ENCODE measurements at regions not wholly inside any gene's neighbourhood (a gene's known extent, or its start where the extent isn't known, plus 50 kb on each side); places are given as distances from the start of the nearest gene placed in this dataset.

DNA sequence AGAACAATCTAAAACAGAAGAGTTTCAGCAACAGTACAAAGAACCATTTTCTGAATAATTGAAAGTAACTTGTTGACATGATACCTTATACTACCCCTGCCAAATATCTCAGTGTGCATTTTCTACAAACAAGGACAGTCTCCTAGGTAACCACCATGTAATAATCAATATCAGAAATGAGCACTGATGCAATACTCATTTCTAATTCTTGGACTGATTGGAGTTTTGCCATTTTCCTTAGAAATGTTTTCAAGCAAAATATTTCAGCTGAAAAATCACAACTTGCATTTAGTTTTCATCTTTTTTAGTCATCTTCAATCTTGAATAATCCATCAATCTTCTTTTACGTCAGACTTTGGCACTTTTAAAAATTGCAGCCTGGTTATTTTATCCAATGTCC lies 420.2 kb downstream of the CDC14C start:
- no peak overlapping the region for H3K4me3 ChIP-seq
- intact Hi-C loops (cut with DNase I), result no loop called here
- H3K27ac ChIP-seq, result no peak overlapping the region
- TF ChIP-seq, protein P1, sequence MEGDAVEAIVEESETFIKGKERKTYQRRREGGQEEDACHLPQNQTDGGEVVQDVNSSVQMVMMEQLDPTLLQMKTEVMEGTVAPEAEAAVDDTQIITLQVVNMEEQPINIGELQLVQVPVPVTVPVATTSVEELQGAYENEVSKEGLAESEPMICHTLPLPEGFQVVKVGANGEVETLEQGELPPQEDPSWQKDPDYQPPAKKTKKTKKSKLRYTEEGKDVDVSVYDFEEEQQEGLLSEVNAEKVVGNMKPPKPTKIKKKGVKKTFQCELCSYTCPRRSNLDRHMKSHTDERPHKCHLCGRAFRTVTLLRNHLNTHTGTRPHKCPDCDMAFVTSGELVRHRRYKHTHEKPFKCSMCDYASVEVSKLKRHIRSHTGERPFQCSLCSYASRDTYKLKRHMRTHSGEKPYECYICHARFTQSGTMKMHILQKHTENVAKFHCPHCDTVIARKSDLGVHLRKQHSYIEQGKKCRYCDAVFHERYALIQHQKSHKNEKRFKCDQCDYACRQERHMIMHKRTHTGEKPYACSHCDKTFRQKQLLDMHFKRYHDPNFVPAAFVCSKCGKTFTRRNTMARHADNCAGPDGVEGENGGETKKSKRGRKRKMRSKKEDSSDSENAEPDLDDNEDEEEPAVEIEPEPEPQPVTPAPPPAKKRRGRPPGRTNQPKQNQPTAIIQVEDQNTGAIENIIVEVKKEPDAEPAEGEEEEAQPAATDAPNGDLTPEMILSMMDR (IDR thresholded peaks at IDR 0.05), result no peak
- DNase-seq, result no peak
- ATAC-seq, result no peak
- no peaks in the 10 kb centered on the region for H3K36me3 ChIP-seq
- no peaks in the 10 kb centered on the region for H3K4me1 ChIP-seq
- H3K27me3 ChIP-seq, result no peaks in the 10 kb centered on the region
- no peaks in the 10 kb centered on the region for H3K9me3 ChIP-seq

DNA sequence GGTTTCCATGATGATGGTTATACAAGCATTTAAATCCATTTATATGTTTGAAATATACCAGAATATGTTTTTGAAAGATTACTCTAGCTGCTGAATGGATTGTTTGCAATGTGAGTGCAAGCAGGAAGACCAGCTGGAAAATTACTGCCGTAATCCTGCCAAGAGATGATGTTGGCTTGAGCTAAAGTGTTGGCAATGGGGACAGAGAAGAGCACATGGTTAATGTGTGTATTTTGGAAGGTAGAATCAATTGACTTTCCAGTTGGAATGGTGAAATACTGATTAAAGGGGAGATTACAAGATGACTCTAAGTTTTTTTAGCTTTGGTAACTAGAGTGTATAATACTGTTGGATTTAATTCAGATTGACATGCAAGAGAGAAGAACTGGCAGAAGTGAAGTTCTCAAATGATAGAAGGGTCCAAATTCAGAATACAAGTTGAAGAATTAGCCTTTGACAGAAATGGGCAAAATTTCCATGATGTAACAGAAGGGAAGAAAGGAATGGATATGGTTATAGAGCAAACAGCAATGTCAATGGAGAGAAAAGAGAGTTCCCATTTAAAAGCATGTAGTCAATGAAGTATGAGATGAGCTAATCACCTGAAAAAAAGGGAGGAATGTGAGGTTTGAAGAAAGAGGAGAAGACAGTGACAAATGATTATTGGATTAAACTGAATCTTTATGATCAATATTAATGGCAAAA lies 422.0 kb downstream of the CDC14C start:
- TF ChIP-seq, protein P1 (IDR thresholded peaks at IDR 0.05), result no peak
- ATAC-seq (no peak), DNase-seq (no peak)
- Histone ChIP-seq H3K36me3 (no peaks in the 10 kb centered on the region), H3K27me3 (no peaks in the 10 kb centered on the region), H3K27ac (no peak overlapping the region), H3K4me1 (no peaks in the 10 kb centered on the region), H3K9me3 (no peaks in the 10 kb centered on the region), H3K4me3 (no peak overlapping the region)
- intact Hi-C loops (cut with DNase I), result no loop called here

DNA sequence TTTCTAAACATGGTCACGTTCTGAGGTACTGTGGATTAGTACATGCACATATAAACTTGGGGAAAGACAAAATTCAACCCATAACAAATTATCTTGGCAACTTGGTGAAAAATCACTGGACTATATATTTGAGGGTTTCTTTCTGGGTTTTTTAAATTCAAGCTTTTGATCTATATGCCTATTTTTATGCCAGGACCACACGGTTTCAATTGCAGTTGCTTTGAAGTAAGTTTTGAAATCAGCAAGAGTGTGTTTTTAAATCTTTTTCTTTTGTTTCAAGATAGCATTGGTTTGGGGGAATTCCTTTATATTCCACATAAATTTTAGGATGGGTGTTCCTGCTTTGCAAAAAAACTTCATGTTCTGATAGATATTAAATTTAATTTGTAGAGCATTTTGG lies 406.4 kb upstream of the VWC2 start:
- TF ChIP-seq, protein P1 (IDR thresholded peaks at IDR 0.05), result no peak
- intact Hi-C loops (cut with DNase I), result no loop called here
- H3K36me3 ChIP-seq, result no peaks in the 10 kb centered on the region
- no peaks in the 10 kb centered on the region for H3K4me1 ChIP-seq
- DNase-seq (no peak), ATAC-seq (no peak)
- no peak overlapping the region for H3K27ac ChIP-seq
- no peak overlapping the region for H3K4me3 ChIP-seq
- H3K27me3 ChIP-seq, result no peaks in the 10 kb centered on the region
- peaks cover 4% of the 10 kb centered on the region for H3K9me3 ChIP-seq

DNA sequence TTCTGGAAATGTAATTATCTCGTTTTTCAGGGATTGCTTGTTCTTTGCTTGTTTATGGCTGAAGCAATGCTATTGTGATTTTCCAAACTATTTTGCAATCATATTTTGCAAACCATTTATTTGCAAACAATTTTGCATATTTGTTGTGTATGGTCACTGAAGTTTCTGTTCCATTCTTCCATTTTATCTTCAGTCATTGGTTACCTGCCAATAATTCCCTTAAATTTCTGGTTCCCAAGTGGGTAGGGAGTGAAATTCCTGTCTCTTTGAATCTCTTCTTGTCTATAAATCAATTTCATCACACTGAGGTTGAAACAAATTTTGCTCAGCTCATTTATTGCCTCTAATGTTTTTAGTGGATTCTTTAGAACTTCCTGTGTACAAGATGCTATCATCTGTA lies 401.7 kb upstream of the VWC2 start:
- H3K27ac ChIP-seq, result no peak overlapping the region
- no peaks in the 10 kb centered on the region for H3K36me3 ChIP-seq
- no peak overlapping the region for H3K4me3 ChIP-seq
- intact Hi-C loops (cut with DNase I), result no loop called here
- TF ChIP-seq, protein P1 (IDR thresholded peaks at IDR 0.05), result no peak
- DNase-seq (no peak), ATAC-seq (no peak)
- no peaks in the 10 kb centered on the region for H3K9me3 ChIP-seq
- no peaks in the 10 kb centered on the region for H3K27me3 ChIP-seq
- no peaks in the 10 kb centered on the region for H3K4me1 ChIP-seq

DNA sequence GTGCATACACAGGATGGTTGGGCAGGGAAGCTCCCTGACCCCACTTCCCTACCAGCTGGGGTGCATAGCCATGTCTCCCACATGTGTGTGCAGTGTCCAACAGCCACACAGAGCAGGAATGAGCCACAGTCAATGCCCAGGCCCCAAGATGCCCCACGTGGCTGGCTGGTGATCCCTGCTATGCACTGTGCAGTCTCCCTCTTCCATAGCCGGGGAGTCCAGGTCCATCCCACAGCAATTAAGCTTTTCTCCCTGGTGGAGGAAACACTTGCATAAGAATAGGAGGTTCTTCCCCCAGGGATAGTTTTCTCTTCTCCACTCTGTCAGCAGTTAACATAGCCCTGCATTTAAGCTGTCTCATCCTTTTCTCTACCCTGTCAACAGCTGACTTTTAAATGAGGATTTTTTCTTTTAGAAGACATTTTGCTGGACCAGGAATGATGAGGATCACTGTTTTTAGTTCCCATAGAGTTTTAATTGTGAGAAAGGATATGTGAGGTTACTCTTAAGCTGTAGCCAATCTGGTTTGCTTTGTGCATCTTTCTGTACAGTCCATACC lies 396.5 kb upstream of the VWC2 start:
- DNase-seq (no peak), ATAC-seq (peak; percentile 28)
- no peaks in the 10 kb centered on the region for H3K27me3 ChIP-seq
- TF ChIP-seq, protein P1 (IDR thresholded peaks at IDR 0.05), result no peak
- H3K36me3 ChIP-seq, result no peaks in the 10 kb centered on the region
- H3K4me1 ChIP-seq, result no peaks in the 10 kb centered on the region
- peaks cover 4% of the 10 kb centered on the region for H3K9me3 ChIP-seq
- H3K27ac ChIP-seq, result no peak overlapping the region
- intact Hi-C loops (cut with DNase I), result no loop called here
- H3K4me3 ChIP-seq, result no peak overlapping the region

Measured in upper lobe of right lung (tissue), 1 donor.